ENCODE measurements at regions not wholly inside any gene's neighbourhood (a gene's known extent, or its start where the extent isn't known, plus 50 kb on each side); places are given as distances from the start of the nearest gene placed in this dataset.
"Not testable (repeated sequence)": the region's sequence is repeated elsewhere in the genome, so short reads cannot be mapped to it uniquely, and the experiment has no call there.

GRCh38 chr2:16999347-17000183 lies 333.9 kb upstream of the CYRIA start:
- H3K36me3 Mint-ChIP-seq = no peaks in the 10 kb centered on the region
- H3K27ac Mint-ChIP-seq = no peak overlapping the region
- no peaks in the 10 kb centered on the region for H3K4me1 Mint-ChIP-seq
- peaks cover 10 to 35% (median 14%) of the 10 kb centered on the region in 6 donors for H3K9me3 Mint-ChIP-seq
- no peak for DNase-seq
- H3K4me3 Mint-ChIP-seq = no peak overlapping the region
- H3K27me3 Mint-ChIP-seq (ENCODE audit: low read depth in 3 of 3) = no peaks in the 10 kb centered on the region

GRCh38 chr2:16978301-16978700 lies 312.7 kb upstream of the CYRIA start:
- no peaks in the 10 kb centered on the region for H3K4me1 Mint-ChIP-seq
- peaks cover 0 to 22% (median 5%) of the 10 kb centered on the region in 6 donors for H3K9me3 Mint-ChIP-seq
- peaks cover 0 to 1% (median 0%) of the 10 kb centered on the region in 3 donors for H3K27me3 Mint-ChIP-seq (ENCODE audit: low read depth in 3 of 3)
- no peaks in the 10 kb centered on the region for H3K36me3 Mint-ChIP-seq
- H3K27ac Mint-ChIP-seq = no peak overlapping the region
- no peak overlapping the region for H3K4me3 Mint-ChIP-seq
- DNase-seq = no peak

- no peaks in the 10 kb centered on the region for H3K4me1 Mint-ChIP-seq
- no peaks in the 10 kb centered on the region for H3K36me3 Mint-ChIP-seq
- no peak overlapping the region for H3K4me3 Mint-ChIP-seq
- H3K27me3 Mint-ChIP-seq (ENCODE audit: low read depth in 3 of 3) = no peaks in the 10 kb centered on the region
- no peak overlapping the region for H3K27ac Mint-ChIP-seq
- no peak for DNase-seq
- peaks cover 0 to 22% (median 6%) of the 10 kb centered on the region in 6 donors for H3K9me3 Mint-ChIP-seq
Measured at GRCh38 chr2:16974688-16975087, 309.1 kb upstream of the CYRIA start.

- Mint-ChIP-seq H3K27ac (no peak overlapping the region), H3K36me3 (no peaks in the 10 kb centered on the region), H3K27me3 (ENCODE audit: low read depth in 3 of 3) (no peaks in the 10 kb centered on the region), H3K4me3 (no peak overlapping the region), H3K4me1 (no peaks in the 10 kb centered on the region), H3K9me3 (peaks cover 0 to 22% (median 6%) of the 10 kb centered on the region in 6 donors)
- DNase-seq = no peak
Measured at GRCh38 chr2:16973586-16974286, 308.1 kb upstream of the CYRIA start.

GRCh38 chr2:16972276-16972675 lies 306.6 kb upstream of the CYRIA start:
- no peaks in the 10 kb centered on the region for H3K27me3 Mint-ChIP-seq (ENCODE audit: low read depth in 3 of 3)
- H3K4me1 Mint-ChIP-seq = no peaks in the 10 kb centered on the region
- H3K36me3 Mint-ChIP-seq = no peaks in the 10 kb centered on the region
- H3K9me3 Mint-ChIP-seq = peaks cover 0 to 12% (median 4%) of the 10 kb centered on the region in 6 donors
- DNase-seq = no peak
- no peak overlapping the region for H3K4me3 Mint-ChIP-seq
- no peak overlapping the region for H3K27ac Mint-ChIP-seq

- no peak for DNase-seq
- no peaks in the 10 kb centered on the region for H3K4me1 Mint-ChIP-seq
- peaks cover 0 to 7% (median 2%) of the 10 kb centered on the region in 6 donors for H3K9me3 Mint-ChIP-seq
- H3K27me3 Mint-ChIP-seq (ENCODE audit: low read depth in 3 of 3) = no peaks in the 10 kb centered on the region
- H3K27ac Mint-ChIP-seq = no peak overlapping the region
- no peaks in the 10 kb centered on the region for H3K36me3 Mint-ChIP-seq
- no peak overlapping the region for H3K4me3 Mint-ChIP-seq
Measured at GRCh38 chr2:16971722-16972234, 306.1 kb upstream of the CYRIA start.

GRCh38 chr2:16970948-16971347 lies 305.3 kb upstream of the CYRIA start:
- H3K4me3 Mint-ChIP-seq; H3K36me3 Mint-ChIP-seq; H3K27ac Mint-ChIP-seq; DNase-seq; H3K9me3 Mint-ChIP-seq; H3K4me1 Mint-ChIP-seq; H3K27me3 Mint-ChIP-seq (ENCODE audit: low read depth in 3 of 3): not testable (repeated sequence)

- no peak for DNase-seq
- Mint-ChIP-seq H3K9me3 (peaks cover 0 to 17% (median 6%) of the 10 kb centered on the region in 6 donors), H3K4me1 (no peaks in the 10 kb centered on the region), H3K4me3 (no peak overlapping the region), H3K27ac (no peak overlapping the region), H3K27me3 (ENCODE audit: low read depth in 3 of 3) (peaks cover 0 to 3% (median 0%) of the 10 kb centered on the region in 3 donors), H3K36me3 (no peaks in the 10 kb centered on the region)
Measured at GRCh38 chr2:16962505-16962904, 296.9 kb upstream of the CYRIA start.

GRCh38 chr2:16960579-16960978 lies 294.9 kb upstream of the CYRIA start:
- no peak for DNase-seq
- Mint-ChIP-seq H3K4me3 (no peak overlapping the region), H3K36me3 (no peaks in the 10 kb centered on the region), H3K27me3 (ENCODE audit: low read depth in 3 of 3) (peaks cover 0 to 3% (median 0%) of the 10 kb centered on the region in 3 donors), H3K27ac (no peak overlapping the region), H3K4me1 (no peaks in the 10 kb centered on the region), H3K9me3 (peaks cover 0 to 19% (median 4%) of the 10 kb centered on the region in 6 donors)

- Mint-ChIP-seq H3K4me1 (no peaks in the 10 kb centered on the region), H3K27ac (no peak overlapping the region), H3K36me3 (no peaks in the 10 kb centered on the region), H3K9me3 (peaks cover 0 to 18% (median 2%) of the 10 kb centered on the region in 6 donors), H3K4me3 (no peak overlapping the region), H3K27me3 (ENCODE audit: low read depth in 3 of 3) (peaks cover 0 to 3% (median 0%) of the 10 kb centered on the region in 3 donors)
- DNase-seq = no peak
Measured at GRCh38 chr2:16958266-16958665, 292.6 kb upstream of the CYRIA start.

GRCh38 chr2:16952805-16953204 lies 287.2 kb upstream of the CYRIA start:
- Mint-ChIP-seq H3K4me3 (no peak overlapping the region), H3K9me3 (peaks cover 0 to 10% (median 3%) of the 10 kb centered on the region in 6 donors), H3K27me3 (ENCODE audit: low read depth in 3 of 3) (no peaks in the 10 kb centered on the region), H3K4me1 (no peaks in the 10 kb centered on the region), H3K36me3 (no peaks in the 10 kb centered on the region), H3K27ac (no peak overlapping the region)
- no peak for DNase-seq

GRCh38 chr2:16952368-16952767 lies 286.7 kb upstream of the CYRIA start:
- Mint-ChIP-seq H3K9me3 (peaks cover 0 to 13% (median 3%) of the 10 kb centered on the region in 6 donors), H3K27ac (no peak overlapping the region)

GRCh38 chr2:16950436-16950835 lies 284.8 kb upstream of the CYRIA start:
- Mint-ChIP-seq H3K27ac (no peak overlapping the region), H3K27me3 (ENCODE audit: low read depth in 3 of 3) (no peaks in the 10 kb centered on the region), H3K36me3 (no peaks in the 10 kb centered on the region), H3K4me1 (no peaks in the 10 kb centered on the region), H3K4me3 (no peak overlapping the region), H3K9me3 (peaks cover 0 to 13% (median 1%) of the 10 kb centered on the region in 6 donors)
- no peak for DNase-seq

More at GRCh38 chr2:16952368-16952767, 286.7 kb upstream of the CYRIA start:
- Mint-ChIP-seq H3K4me3 (no peak overlapping the region), H3K36me3 (no peaks in the 10 kb centered on the region), H3K27me3 (ENCODE audit: low read depth in 3 of 3) (no peaks in the 10 kb centered on the region), H3K4me1 (no peaks in the 10 kb centered on the region)
- DNase-seq = no peak

GRCh38 chr2:16948710-16949109 lies 283.1 kb upstream of the CYRIA start:
- no peaks in the 10 kb centered on the region for H3K36me3 Mint-ChIP-seq
- peaks cover 0 to 7% (median 1%) of the 10 kb centered on the region in 6 donors for H3K9me3 Mint-ChIP-seq
- no peak for DNase-seq
- no peaks in the 10 kb centered on the region for H3K4me1 Mint-ChIP-seq
- H3K27ac Mint-ChIP-seq = no peak overlapping the region
- no peak overlapping the region for H3K4me3 Mint-ChIP-seq
- H3K27me3 Mint-ChIP-seq (ENCODE audit: low read depth in 3 of 3) = no peaks in the 10 kb centered on the region
